Fibroblast of mammary gland (primary cell): ENCODE measurements at regions not wholly inside any gene's neighbourhood (a gene's known extent, or its start where the extent isn't known, plus 50 kb on each side); places are given as distances from the start of the nearest gene placed in this dataset.
A peak's percentile ranks its signal among the peaks of the same experiment; 100 is the strongest.

Experiments
- DNase-seq: peaks from one replicate; pipeline ENCODE4 v3.0.0-alpha.2; 2010; ENCODE audit warnings: low read depth
- H3K4me3 ChIP-seq: 2 replicates; pipeline ENCODE4 v1.5.1; 2011; ENCODE audit warnings: low read depth, mild to moderate bottlenecking, low read length, moderate library complexity; ENCODE audit not compliant: control insufficient read depth
- TF ChIP-seq, protein P1 (sequence below): conservative IDR thresholded peaks from 2 replicates; pipeline ENCODE4 v1.5.1; 2011; ENCODE audit warnings: low read depth, low read length, inconsistent platforms; ENCODE audit not compliant: control insufficient read depth, insufficient read depth

DNA sequence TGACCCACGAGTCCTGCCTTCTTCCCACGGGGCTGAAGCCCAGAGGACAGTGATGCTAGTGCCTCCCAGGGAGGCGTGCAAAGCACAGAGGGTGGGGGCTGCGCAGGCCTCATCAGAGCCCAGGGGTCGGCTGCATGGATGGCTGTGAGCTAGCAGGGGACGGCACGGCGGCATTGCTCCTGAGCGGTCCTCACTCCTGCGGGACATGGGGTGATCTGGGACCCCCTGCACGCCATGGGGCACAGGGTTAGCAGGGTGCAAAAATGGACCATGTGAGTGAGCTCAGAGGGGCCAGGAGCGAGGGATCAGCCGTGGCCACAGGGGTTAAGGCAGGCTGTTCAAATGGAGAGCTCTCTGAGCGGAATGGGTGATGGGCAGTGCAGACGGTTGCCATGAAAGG lies 138.3 kb downstream of the SNX19 start:
- no peak for DNase-seq
- TF ChIP-seq, protein P1, sequence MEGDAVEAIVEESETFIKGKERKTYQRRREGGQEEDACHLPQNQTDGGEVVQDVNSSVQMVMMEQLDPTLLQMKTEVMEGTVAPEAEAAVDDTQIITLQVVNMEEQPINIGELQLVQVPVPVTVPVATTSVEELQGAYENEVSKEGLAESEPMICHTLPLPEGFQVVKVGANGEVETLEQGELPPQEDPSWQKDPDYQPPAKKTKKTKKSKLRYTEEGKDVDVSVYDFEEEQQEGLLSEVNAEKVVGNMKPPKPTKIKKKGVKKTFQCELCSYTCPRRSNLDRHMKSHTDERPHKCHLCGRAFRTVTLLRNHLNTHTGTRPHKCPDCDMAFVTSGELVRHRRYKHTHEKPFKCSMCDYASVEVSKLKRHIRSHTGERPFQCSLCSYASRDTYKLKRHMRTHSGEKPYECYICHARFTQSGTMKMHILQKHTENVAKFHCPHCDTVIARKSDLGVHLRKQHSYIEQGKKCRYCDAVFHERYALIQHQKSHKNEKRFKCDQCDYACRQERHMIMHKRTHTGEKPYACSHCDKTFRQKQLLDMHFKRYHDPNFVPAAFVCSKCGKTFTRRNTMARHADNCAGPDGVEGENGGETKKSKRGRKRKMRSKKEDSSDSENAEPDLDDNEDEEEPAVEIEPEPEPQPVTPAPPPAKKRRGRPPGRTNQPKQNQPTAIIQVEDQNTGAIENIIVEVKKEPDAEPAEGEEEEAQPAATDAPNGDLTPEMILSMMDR = no peak
- no peak overlapping the region for H3K4me3 ChIP-seq

DNA sequence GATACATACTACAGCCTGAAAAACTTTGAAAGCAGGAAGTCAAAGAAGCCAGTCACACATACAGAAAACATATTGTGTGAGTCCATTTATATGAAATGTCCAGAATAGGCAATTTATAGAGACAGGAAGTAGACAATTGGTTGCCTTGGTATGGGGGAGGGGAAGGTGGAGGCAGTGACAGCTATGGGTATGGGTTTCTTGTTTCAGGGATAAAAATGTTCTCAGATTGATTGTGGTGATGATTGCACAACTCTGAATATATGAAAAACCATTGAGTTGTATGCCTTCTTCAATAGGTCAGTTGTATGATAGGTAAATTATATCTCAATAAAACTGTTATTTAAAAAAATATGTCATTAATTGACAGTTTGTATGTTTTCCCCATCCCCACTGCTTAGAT lies 137.6 kb downstream of the SNX19 start:
- TF ChIP-seq, protein P1 = no peak
- H3K4me3 ChIP-seq = no peak overlapping the region
- DNase-seq = no peak

- TF ChIP-seq, protein P1 = no peak
- H3K4me3 ChIP-seq = no peak overlapping the region
- DNase-seq = no peak
Measured at GRCh38 chr11:130779267-130779666, 137.0 kb downstream of the SNX19 start.

DNA sequence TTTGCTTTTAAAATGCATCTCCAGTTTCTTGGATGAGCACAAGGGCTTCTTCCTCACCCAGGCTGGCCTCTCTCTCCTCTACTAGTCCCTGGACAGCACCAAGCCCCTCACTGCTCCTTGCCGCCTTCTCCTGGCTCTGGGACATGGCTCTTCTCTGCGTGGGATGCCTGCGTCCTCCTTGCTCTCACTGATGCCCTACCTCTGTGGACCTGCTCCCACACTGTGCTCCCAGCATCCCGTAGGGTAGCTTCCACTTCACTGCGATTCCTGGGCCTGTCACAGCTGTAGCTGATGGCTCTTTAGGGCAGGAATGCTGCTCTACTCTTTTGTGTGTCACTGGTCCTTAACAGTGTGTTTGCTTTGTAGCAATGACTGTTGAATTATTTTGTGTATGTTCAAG lies 136.3 kb downstream of the SNX19 start:
- no peak for DNase-seq
- H3K4me3 ChIP-seq = no peak overlapping the region
- TF ChIP-seq, protein P1 = no peak

DNA sequence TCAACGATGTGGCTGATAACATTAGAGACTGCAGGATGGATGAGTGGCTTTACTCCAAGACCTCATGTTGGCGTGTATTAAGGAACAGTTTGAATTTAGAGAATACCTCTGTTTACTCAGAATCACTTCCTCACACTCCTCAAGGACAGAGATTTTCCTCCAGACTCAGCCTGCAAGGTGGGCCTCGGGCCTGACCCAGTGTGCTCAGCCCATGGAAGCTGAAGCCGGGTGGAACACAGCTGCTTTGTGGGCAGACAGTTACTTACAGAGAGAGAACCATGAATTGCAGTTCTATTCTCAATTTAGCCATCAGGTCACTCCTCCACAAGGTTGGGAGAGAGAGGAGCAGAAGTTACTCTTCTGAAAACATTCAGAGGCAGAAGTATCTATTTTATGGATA lies 135.8 kb downstream of the SNX19 start:
- no peak for DNase-seq
- H3K4me3 ChIP-seq = no peak overlapping the region
- TF ChIP-seq, protein P1 = no peak

DNA sequence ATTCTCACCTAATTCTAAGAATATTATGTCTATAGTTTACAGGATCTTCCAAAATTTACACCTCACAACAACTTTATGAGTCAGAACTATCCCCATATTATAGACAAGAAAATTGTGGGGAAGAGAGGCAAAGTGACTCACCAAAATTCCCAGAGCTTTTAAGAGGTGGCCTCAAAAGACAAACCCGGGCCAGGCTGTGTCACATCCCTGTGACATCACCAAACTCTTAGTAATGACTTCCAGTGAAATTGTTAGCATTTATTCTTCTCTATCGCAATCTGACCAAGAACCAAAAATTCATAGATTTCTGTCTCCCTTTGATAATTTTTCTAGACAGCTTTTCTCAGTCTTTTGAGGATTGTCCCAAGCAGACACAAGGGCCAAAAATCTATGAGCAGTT lies 134.3 kb downstream of the SNX19 start:
- peak; percentile 90 for DNase-seq

More for the DNA sequence above, 134.3 kb downstream of the SNX19 start:
- no peak overlapping the region for H3K4me3 ChIP-seq
- TF ChIP-seq, protein P1 = no peak
